Fibroblast of the aortic adventitia (primary cell): ENCODE measurements at regions not wholly inside any gene's neighbourhood (a gene's known extent, or its start where the extent isn't known, plus 50 kb on each side); places are given as distances from the start of the nearest gene placed in this dataset.
"Not testable (repeated sequence)": the region's sequence is repeated elsewhere in the genome, so short reads cannot be mapped to it uniquely, and the experiment has no call there.

Experiments used
- DNase-seq: peaks from one replicate; pipeline ENCODE4 v3.0.0-alpha.2; 2010; ENCODE audit warnings: low read depth
- H3K4me3 ChIP-seq: 2 replicates; pipeline ENCODE4 v1.5.1; 2011; ENCODE audit warnings: low read depth, mild to moderate bottlenecking, control low read depth, low read length, moderate library complexity
- TF ChIP-seq, protein P1 (sequence below): IDR thresholded peaks from 2 replicates; pipeline ENCODE4 v1.5.1; 2011; ENCODE audit warnings: mild to moderate bottlenecking, low read length, control low read depth, inconsistent platforms; ENCODE audit not compliant: insufficient read depth

DNA sequence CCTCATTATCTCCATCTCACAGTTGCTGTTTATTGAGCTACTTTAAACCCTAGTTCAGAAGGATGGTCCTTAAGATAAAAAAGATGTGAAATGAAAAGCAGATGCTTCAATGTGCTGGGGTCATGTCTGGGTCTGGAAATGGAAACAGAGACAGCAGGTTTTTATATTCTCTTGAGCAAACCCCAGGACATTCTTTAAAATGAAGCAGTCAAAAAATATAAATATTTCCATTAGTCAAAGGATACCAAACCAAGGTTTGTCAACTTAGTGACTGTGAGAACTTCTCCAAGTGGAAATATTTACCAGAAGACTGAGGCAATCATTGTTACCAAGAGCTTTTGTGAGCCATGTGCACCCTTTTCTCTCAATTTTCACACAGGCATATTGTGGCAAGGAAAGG lies 102.5 kb upstream of the DIO2 start:
- no peak for DNase-seq
- no peak overlapping the region for H3K4me3 ChIP-seq
- TF ChIP-seq, protein P1, sequence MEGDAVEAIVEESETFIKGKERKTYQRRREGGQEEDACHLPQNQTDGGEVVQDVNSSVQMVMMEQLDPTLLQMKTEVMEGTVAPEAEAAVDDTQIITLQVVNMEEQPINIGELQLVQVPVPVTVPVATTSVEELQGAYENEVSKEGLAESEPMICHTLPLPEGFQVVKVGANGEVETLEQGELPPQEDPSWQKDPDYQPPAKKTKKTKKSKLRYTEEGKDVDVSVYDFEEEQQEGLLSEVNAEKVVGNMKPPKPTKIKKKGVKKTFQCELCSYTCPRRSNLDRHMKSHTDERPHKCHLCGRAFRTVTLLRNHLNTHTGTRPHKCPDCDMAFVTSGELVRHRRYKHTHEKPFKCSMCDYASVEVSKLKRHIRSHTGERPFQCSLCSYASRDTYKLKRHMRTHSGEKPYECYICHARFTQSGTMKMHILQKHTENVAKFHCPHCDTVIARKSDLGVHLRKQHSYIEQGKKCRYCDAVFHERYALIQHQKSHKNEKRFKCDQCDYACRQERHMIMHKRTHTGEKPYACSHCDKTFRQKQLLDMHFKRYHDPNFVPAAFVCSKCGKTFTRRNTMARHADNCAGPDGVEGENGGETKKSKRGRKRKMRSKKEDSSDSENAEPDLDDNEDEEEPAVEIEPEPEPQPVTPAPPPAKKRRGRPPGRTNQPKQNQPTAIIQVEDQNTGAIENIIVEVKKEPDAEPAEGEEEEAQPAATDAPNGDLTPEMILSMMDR = no peak

DNA sequence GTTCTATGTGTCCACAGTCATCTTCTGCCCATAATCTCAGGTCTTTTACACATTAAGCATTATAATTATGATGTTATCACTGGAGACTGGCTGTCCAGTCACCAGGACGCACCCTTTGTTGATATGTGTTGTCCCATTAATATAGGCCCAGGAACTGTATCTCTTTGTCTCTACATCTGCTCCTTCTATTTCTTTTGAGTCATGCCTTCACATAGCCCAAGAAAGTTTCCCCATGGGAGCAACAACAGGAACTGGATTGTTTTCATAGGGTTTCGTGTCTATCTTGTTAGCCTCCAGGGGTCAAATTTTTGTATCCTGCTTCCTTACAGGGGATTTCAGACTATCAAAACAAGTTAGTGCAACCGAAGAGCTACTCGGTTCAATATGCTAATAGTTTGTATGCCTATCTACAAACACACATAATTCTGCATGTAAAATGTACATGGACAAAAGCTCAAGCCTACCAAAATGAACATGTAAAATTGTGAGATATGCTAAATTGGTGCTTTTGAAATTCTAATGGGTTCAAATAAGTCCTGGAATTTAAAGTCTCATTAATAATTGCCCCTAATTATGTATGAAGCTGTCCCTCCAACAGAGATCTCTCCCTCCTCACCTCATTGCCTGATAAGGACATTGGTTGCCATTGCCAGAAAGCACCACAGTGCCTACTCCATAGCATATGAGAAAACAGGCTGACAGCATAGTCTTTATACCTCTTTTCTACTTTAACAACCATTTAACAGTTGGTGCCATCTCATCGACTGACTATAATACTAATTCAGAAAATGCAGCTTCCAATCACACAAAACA lies 99.8 kb upstream of the DIO2 start:
- peak; percentile 43 for DNase-seq
- no peak overlapping the region for H3K4me3 ChIP-seq
- TF ChIP-seq, protein P1 = no peak

DNA sequence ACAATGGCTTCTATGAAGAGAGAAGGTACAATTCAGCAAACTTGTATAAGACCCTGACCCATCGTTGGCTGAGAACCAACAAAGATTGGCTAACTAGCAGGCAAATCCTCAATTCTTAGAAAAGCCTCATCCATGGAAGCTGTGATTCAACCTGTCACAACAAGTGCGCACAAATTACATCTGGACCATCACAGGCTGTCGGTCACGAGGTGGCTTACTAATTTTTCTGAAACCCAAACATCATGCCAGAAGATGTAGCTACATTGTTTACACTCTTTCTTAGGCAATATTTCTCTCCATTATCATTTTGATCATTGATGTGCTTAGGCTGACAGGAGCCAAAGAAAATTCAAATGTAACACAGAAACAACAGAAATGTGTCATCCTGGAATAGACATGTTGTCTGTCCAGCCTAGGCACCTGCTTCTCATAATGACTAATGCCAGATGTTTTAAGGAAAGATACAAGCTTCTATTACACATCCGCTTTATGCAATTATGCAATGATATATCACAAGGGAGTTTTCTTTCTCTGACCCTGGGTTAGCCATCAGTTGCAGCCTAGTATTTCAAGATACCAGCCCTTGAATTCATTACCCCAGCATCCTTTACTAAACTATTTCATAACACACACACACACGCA lies 92.9 kb upstream of the DIO2 start:
- peak; percentile 50 for DNase-seq
- TF ChIP-seq, protein P1 = no peak

DNA sequence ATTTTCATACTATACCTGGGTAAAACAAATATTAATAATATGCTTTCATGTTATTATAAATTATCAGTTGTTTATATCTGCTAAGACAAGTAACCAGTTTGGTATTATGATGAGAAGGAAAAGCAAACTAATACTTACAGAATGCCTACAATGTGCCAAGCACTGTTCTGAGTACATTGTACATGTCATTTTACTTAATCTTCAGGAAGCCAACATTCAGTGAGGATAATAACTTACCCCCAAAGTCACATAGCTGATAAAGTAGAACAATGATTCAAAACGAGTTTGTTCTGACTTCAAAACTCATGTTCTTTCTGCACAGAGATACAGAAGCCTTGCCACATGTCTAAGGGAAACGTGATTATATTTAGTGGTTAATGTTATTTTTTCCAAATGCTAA lies 89.0 kb upstream of the DIO2 start:
- peak; percentile 29 for DNase-seq
- TF ChIP-seq, protein P1 = no peak
- H3K4me3 ChIP-seq = no peak overlapping the region

More for the DNA sequence above, 92.9 kb upstream of the DIO2 start:
- no peak overlapping the region for H3K4me3 ChIP-seq

DNA sequence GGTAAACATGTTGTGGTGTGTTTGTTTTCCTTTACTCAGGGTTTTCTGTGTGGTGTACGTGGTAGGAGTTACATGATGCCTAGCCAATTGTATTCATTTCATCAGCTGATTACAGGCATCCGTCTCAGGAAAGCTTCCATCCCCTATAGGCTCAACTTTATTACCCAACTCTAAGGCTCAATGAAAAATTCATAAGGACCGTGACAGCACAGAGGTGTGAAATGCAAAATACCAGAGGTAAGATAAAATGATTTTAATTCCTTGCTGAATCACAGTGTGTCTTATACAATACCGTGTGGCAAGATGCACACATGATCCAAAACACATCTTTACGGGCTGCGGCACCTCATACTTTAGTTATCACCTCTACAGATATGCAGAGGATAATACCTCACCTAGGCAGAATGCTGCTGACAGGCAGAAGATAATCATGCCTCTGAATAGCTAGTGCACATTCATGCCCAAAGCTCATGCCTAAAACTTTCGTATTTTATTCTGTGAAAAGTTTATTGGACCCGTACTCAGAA lies 87.2 kb upstream of the DIO2 start:
- no peak for DNase-seq
- H3K4me3 ChIP-seq = no peak overlapping the region
- TF ChIP-seq, protein P1 = no peak

DNA sequence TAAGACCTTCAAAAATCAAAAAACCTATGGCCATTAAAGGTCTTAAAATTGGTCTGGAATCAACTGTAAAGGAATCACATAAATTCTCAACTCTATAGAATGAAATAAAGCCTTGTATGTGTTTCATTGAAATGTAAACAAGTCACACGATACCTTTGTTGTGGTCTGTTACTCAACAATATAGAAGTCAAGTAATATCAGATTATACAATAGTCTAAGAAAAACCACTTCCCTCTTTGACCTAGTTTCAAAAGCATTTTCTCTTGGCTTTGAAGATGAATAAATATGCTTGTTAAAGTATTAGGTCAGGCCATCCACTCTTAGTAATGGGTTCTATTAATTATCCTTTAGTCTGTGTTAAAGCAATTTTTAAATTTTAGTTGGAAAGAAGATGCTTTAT lies 79.8 kb upstream of the DIO2 start:
- no peak overlapping the region for H3K4me3 ChIP-seq
- DNase-seq = peak; percentile 37
- TF ChIP-seq, protein P1 = no peak

DNA sequence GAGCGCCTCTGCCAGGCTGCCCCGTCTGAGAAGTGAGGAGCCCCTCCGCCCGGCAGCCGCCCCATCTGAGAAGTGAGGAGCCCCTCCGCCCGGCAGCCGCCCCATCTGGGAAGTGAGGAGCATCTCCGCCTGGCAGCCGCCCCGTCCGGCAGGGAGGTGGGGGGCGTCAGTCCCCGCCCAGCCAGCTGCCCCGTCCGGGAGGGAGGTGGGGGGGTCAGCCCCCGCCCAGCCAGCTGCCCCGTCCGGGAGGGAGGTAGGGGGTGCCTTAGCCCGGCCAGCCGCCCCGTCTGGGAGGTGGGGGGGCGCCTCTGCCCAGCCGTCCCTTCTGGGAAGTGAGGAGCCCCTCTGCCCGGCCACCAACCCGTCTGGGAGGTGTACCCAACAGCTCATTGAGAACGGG lies 75.4 kb upstream of the DIO2 start:
- not testable (repeated sequence) for H3K4me3 ChIP-seq, DNase-seq
